IMR-90 (cell line): ENCODE measurements at regions not wholly inside any gene's neighbourhood (a gene's known extent, or its start where the extent isn't known, plus 50 kb on each side); places are given as distances from the start of the nearest gene placed in this dataset.

Experiments used
- CEBPB ChIP-seq: IDR thresholded peaks from 2 replicates; pipeline ENCODE4 v1.6.1; 2012; ENCODE audit warnings: low read depth, low read length, improper control_type of control experiment
- MAFK ChIP-seq: IDR thresholded peaks from 2 replicates; pipeline ENCODE4 v1.6.1; 2012; ENCODE audit warnings: low read depth, low read length, improper control_type of control experiment
- MXI1 ChIP-seq: IDR thresholded peaks from 2 replicates; pipeline ENCODE4 v1.6.1; 2012; ENCODE audit warnings: low read depth, mild to moderate bottlenecking, low read length, moderate library complexity, borderline replicate concordance
- POLR2A ChIP-seq: IDR thresholded peaks from 2 replicates; pipeline ENCODE4 v1.6.1; 2012; ENCODE audit warnings: mild to moderate bottlenecking, low read depth, low read length
- RAD21 ChIP-seq: IDR thresholded peaks from 2 replicates; pipeline ENCODE4 v1.6.1; 2012; ENCODE audit warnings: low read length, improper control_type of control experiment
- RCOR1 ChIP-seq: IDR thresholded peaks from 2 replicates; pipeline ENCODE4 v1.6.1; 2012; ENCODE audit warnings: mild to moderate bottlenecking, low read length, improper control_type of control experiment; ENCODE audit not compliant: insufficient replicate concordance
- SMC3 ChIP-seq: fragments of 150-350 bp; IDR thresholded peaks from 2 replicates; pipeline ENCODE4 v1.6.1; 2016; ENCODE audit warnings: low read depth, mild to moderate bottlenecking, antibody characterized with exemption, low read length, moderate library complexity
- TF ChIP-seq, protein P1 (sequence below): conservative IDR thresholded peaks from 2 replicates; pipeline ENCODE4 v1.5.1; 2012; ENCODE audit warnings: mild to moderate bottlenecking, low read depth, low read length, improper control_type of control experiment

DNA sequence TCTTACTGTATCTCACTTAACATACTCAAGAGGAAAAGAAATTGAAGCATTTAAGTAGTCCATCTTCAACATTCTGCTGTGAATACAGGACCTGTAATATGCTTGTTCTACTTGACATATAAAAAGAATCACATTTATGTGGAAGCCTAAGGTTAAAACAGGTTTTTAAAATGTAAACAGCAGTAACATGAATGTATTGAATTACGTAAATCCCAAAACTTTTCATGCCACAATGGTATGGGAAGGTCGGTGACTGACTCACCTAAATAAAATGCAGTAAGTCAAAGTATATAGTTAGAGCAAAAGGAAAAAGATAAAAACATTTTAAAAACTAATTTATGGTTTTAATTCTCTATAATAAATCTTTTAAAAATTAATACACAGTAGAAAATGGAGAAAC lies 115.7 kb upstream of the TJP1 start:
- TF ChIP-seq, protein P1, sequence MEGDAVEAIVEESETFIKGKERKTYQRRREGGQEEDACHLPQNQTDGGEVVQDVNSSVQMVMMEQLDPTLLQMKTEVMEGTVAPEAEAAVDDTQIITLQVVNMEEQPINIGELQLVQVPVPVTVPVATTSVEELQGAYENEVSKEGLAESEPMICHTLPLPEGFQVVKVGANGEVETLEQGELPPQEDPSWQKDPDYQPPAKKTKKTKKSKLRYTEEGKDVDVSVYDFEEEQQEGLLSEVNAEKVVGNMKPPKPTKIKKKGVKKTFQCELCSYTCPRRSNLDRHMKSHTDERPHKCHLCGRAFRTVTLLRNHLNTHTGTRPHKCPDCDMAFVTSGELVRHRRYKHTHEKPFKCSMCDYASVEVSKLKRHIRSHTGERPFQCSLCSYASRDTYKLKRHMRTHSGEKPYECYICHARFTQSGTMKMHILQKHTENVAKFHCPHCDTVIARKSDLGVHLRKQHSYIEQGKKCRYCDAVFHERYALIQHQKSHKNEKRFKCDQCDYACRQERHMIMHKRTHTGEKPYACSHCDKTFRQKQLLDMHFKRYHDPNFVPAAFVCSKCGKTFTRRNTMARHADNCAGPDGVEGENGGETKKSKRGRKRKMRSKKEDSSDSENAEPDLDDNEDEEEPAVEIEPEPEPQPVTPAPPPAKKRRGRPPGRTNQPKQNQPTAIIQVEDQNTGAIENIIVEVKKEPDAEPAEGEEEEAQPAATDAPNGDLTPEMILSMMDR = no peak
- no peak for TF ChIP-seq MXI1
- TF ChIP-seq POLR2A = no peak
- TF ChIP-seq RAD21 = no peak
- no peak for TF ChIP-seq MAFK
- no peak for TF ChIP-seq RCOR1
- TF ChIP-seq SMC3 = no peak
- 0 out of 2 replicates have a peak, but pooled peaks have one; percentile 21 for TF ChIP-seq CEBPB
